Neuronal stem cell (in vitro differentiated cells): ENCODE measurements at regions not wholly inside any gene's neighbourhood (a gene's known extent, or its start where the extent isn't known, plus 50 kb on each side); places are given as distances from the start of the nearest gene placed in this dataset.

Experiments
- DNase-seq: peaks from one replicate; pipeline ENCODE4 v3.0.0-alpha.2; 2013; ENCODE audit warnings: low spot score
- H2AFZ ChIP-seq: one replicate; pipeline ENCODE4 v1.6.1; 2013; ENCODE audit warnings: mild to moderate bottlenecking, low read length, inconsistent platforms
- H2AK5ac ChIP-seq: 2 replicates; pipeline ENCODE4 v1.6.1; 2013; ENCODE audit warnings: low read depth, mild to moderate bottlenecking, inconsistent platforms, low read length, moderate library complexity, mixed read lengths
- H2BK120ac ChIP-seq: 2 replicates; pipeline ENCODE4 v1.6.1; 2013; ENCODE audit warnings: low read depth, mild to moderate bottlenecking, inconsistent platforms, low read length, moderate library complexity, mixed read lengths
- H2BK12ac ChIP-seq: one replicate; pipeline ENCODE4 v1.6.1; 2013; ENCODE audit warnings: low read length, inconsistent platforms
- H2BK15ac ChIP-seq: 2 replicates; pipeline ENCODE4 v1.6.1; 2013; ENCODE audit warnings: mild to moderate bottlenecking, low read length, inconsistent platforms, mixed read lengths
- H2BK5ac ChIP-seq: one replicate; pipeline ENCODE4 v1.6.1; 2013; ENCODE audit warnings: inconsistent platforms, mild to moderate bottlenecking, low read length, moderate library complexity
- H3K14ac ChIP-seq: one replicate; pipeline ENCODE4 v1.6.1; 2013; ENCODE audit warnings: low read length, inconsistent platforms
- H3K18ac ChIP-seq: 2 replicates; pipeline ENCODE4 v1.6.1; 2013; ENCODE audit warnings: low read length, inconsistent platforms
- H3K23ac ChIP-seq: 2 replicates; pipeline ENCODE4 v1.6.1; 2013; ENCODE audit warnings: low read depth, mild to moderate bottlenecking, mixed read lengths, low read length, inconsistent platforms; ENCODE audit not compliant: poor library complexity
- H3K27ac ChIP-seq: replicated peaks from 3 replicates; pipeline ENCODE4 v1.5.1; 2013; ENCODE audit warnings: low read length, inconsistent platforms
- H3K27me3 ChIP-seq, 3 experiments: 2 replicates each; pipeline ENCODE4 v1.6.1; 2013; ENCODE audit warnings: low read length in 3 of 3, mild to moderate bottlenecking in 2 of 3, inconsistent platforms in 1 of 3, low read depth in 1 of 3, mixed read lengths in 1 of 3, moderate library complexity in 1 of 3; ENCODE audit not compliant: control insufficient read depth in 3 of 3, insufficient read depth in 3 of 3
- H3K36me3 ChIP-seq, 2 donors: replicated peaks in 1 of 2; 2 replicates each; pipeline ENCODE4 v1.6.1; 2013; ENCODE audit warnings: low read length in 2 of 2; ENCODE audit not compliant: control insufficient read depth in 2 of 2, insufficient read depth in 2 of 2
- H3K4ac ChIP-seq: 2 replicates; pipeline ENCODE4 v1.6.1; 2013; ENCODE audit warnings: inconsistent platforms, mild to moderate bottlenecking, low read length, moderate library complexity
- H3K4me1 ChIP-seq, 2 donors: 1 replicate in 1 of 2; 2 replicates in 1 of 2; pipeline ENCODE4 v1.6.1; 2013; ENCODE audit warnings: low read length in 2 of 2, low read depth in 1 of 2; ENCODE audit not compliant: control insufficient read depth in 2 of 2, insufficient read depth in 1 of 2
- H3K4me2 ChIP-seq: one replicate; pipeline ENCODE4 v1.6.1; 2013; ENCODE audit warnings: mild to moderate bottlenecking, low read length, inconsistent platforms; ENCODE audit not compliant: insufficient read depth, poor library complexity, severe bottlenecking
- H3K4me3 ChIP-seq, 2 donors: 2 replicates each; pipeline ENCODE4 v1.5.1; 2013; ENCODE audit warnings: low read length in 2 of 2, mild to moderate bottlenecking in 2 of 2, inconsistent platforms in 1 of 2, moderate library complexity in 1 of 2
- H3K79me1 ChIP-seq: one replicate; pipeline ENCODE4 v1.6.1; 2013; ENCODE audit warnings: low read depth, mild to moderate bottlenecking, inconsistent platforms, low read length, moderate library complexity
- H3K9ac ChIP-seq: one replicate; pipeline ENCODE4 v1.6.1; 2013; ENCODE audit warnings: mild to moderate bottlenecking, low read depth, low read length, inconsistent platforms; ENCODE audit not compliant: poor library complexity
- H3K9me3 ChIP-seq, 2 donors: replicated peaks in 1 of 2; 2 replicates each; pipeline versions ENCODE3 to v1.6.1; 2013; ENCODE audit warnings: low read length in 2 of 2, mild to moderate bottlenecking in 2 of 2, inconsistent platforms in 1 of 2, low read depth in 1 of 2, mixed read lengths in 1 of 2, moderate library complexity in 1 of 2; ENCODE audit not compliant: control insufficient read depth in 2 of 2, insufficient read depth in 1 of 2
- H4K8ac ChIP-seq: one replicate; pipeline ENCODE4 v1.6.1; 2013; ENCODE audit warnings: low read depth, mild to moderate bottlenecking, inconsistent platforms, low read length, moderate library complexity
- H4K91ac ChIP-seq: one replicate; pipeline ENCODE4 v1.6.1; 2013; ENCODE audit warnings: low read length, low read depth, mild to moderate bottlenecking, inconsistent platforms; ENCODE audit not compliant: poor library complexity
- WGBS, 2 donors: extraction: QIAGEN DNeasy Blood & Tissue Kit; methylation state at CpG; one replicate each; pipeline ENCODE4 v1.1.7; 2013; ENCODE audit warnings: missing lambda C conversion rate in 2 of 2, mixed read lengths in 1 of 2; ENCODE audit not compliant: insufficient read length in 2 of 2, insufficient replicate concordance in 1 of 2; ENCODE audit errors: extremely low coverage in 2 of 2; 5-methylcytosine and 5-hydroxymethylcytosine counted together

DNA sequence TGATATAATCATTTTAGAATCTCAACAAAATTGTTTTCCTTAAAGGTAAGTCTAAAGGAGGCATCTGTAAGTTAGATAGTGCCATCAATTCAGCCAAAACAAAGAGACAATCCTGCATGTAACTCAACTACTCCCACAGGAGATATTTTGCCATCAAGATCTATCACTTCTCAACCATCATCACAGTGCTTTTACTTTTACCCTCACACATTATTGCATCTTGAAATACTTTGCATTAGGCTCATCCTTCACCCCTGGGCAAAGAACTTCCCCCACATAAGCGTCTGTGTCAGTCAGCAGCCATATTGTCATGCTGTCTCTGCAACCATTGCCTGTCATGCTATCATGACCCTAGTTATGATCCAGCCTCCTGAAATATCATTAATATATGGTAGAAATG lies 54.9 kb upstream of the NLGN1 start:
- Histone ChIP-seq H3K18ac (no peak overlapping the region), H2BK12ac (no peak overlapping the region), H3K36me3 (no peaks in the 10 kb centered on the region), H3K14ac (no peak overlapping the region), H3K27ac (no peak overlapping the region), H2AK5ac (no peak overlapping the region), H3K27me3 (no peaks in the 10 kb centered on the region), H3K4me3 (no peak overlapping the region), H2BK15ac (no peak overlapping the region), H2BK120ac (no peak overlapping the region), H3K9ac (no peak overlapping the region), H3K4me2 (no peak overlapping the region), H2AFZ (no peak overlapping the region), H4K91ac (no peak overlapping the region), H4K8ac (no peak overlapping the region), H3K4me1 (no peaks in the 10 kb centered on the region), H3K4ac (no peak overlapping the region), H3K79me1 (no peaks in the 10 kb centered on the region), H3K9me3 (no peaks in the 10 kb centered on the region), H3K23ac (no peak overlapping the region), H2BK5ac (no peak overlapping the region)
- DNase-seq = no peak
- WGBS, 2 donors = no CpG with 5 or more reads among the region's 1 CpG

GRCh38 chr3:173340626-173341025 lies 56.9 kb upstream of the NLGN1 start:
- Histone ChIP-seq H3K4ac (no peak overlapping the region), H3K4me2 (no peak overlapping the region), H3K27me3 (no peaks in the 10 kb centered on the region), H3K36me3 (no peaks in the 10 kb centered on the region), H3K79me1 (no peaks in the 10 kb centered on the region), H3K18ac (no peak overlapping the region), H2BK12ac (no peak overlapping the region), H2BK15ac (no peak overlapping the region), H2BK5ac (no peak overlapping the region), H2AFZ (no peak overlapping the region), H3K4me3 (no peak overlapping the region), H3K9ac (no peak overlapping the region), H2BK120ac (no peak overlapping the region), H3K23ac (no peak overlapping the region), H4K91ac (no peak overlapping the region), H3K9me3 (no peaks in the 10 kb centered on the region), H3K14ac (no peak overlapping the region), H3K27ac (no peak overlapping the region), H2AK5ac (no peak overlapping the region), H4K8ac (no peak overlapping the region), H3K4me1 (no peaks in the 10 kb centered on the region)
- no CpG with 5 or more reads among the region's 2 CpGs for WGBS, 2 donors
- no peak for DNase-seq

GRCh38 chr3:173336261-173336660 lies 61.3 kb upstream of the NLGN1 start:
- Histone ChIP-seq H3K23ac (no peak overlapping the region), H4K91ac (no peak overlapping the region), H3K18ac (no peak overlapping the region), H3K4ac (no peak overlapping the region), H3K4me1 (no peaks in the 10 kb centered on the region), H2BK12ac (no peak overlapping the region), H3K27ac (no peak overlapping the region), H2AFZ (no peak overlapping the region), H3K9me3 (no peaks in the 10 kb centered on the region), H2BK120ac (no peak overlapping the region), H3K4me3 (no peak overlapping the region), H4K8ac (no peak overlapping the region), H3K14ac (no peak overlapping the region), H2BK5ac (no peak overlapping the region), H3K9ac (no peak overlapping the region), H2AK5ac (no peak overlapping the region), H3K27me3 (no peaks in the 10 kb centered on the region), H3K4me2 (no peak overlapping the region), H3K36me3 (no peaks in the 10 kb centered on the region), H3K79me1 (no peaks in the 10 kb centered on the region), H2BK15ac (no peak overlapping the region)
- DNase-seq = no peak
- no CpG with 5 or more reads among the region's 5 CpGs for WGBS, 2 donors

DNA sequence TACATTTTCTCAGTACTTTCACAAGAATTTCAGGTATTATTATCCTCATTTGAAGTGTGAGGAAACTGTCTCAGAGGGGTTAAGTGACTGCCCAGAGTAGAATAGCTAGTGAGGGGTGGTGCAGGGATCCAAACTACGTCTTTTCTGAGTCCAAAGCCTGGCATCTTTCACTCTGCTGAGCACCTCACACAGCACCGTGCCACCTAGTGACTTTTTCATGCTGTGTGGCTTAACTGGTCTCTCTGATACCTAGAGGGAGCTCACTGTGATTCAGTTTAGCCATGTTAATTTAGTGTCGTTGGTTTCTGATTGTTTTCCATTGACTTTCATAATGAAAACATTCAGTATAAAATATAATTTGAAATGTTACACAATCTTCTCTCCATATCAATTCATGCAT lies 91.4 kb upstream of the NLGN1 start:
- Histone ChIP-seq H3K4me3 (no peak overlapping the region), H3K27me3 (no peaks in the 10 kb centered on the region), H3K4ac (no peak overlapping the region), H3K36me3 (no peaks in the 10 kb centered on the region), H2AFZ (no peak overlapping the region), H2AK5ac (no peak overlapping the region), H3K14ac (no peak overlapping the region), H3K9ac (no peak overlapping the region), H3K9me3 (no peaks in the 10 kb centered on the region), H3K23ac (no peak overlapping the region), H3K79me1 (no peaks in the 10 kb centered on the region), H2BK12ac (no peak overlapping the region), H3K4me2 (no peak overlapping the region), H3K18ac (no peak overlapping the region), H2BK15ac (no peak overlapping the region), H3K4me1 (peaks cover 0 to 2% of the 10 kb centered on the region in 2 donors), H4K91ac (no peak overlapping the region), H2BK5ac (no peak overlapping the region), H4K8ac (no peak overlapping the region), H3K27ac (no peak overlapping the region), H2BK120ac (no peak overlapping the region)
- no CpG with 5 or more reads among the region's 3 CpGs for WGBS, 2 donors
- DNase-seq = no peak
